ENCODE measurements at regions not wholly inside any gene's neighbourhood (a gene's known extent, or its start where the extent isn't known, plus 50 kb on each side); places are given as distances from the start of the nearest gene placed in this dataset.

GRCh38 chr4:38464328-38464727 is 199.7 kb upstream of the KLF3 start:
- Histone ChIP-seq H3K79me2 (ENCODE audit: control insufficient read depth in 1 of 2, insufficient read depth in 2 of 2, low read length in 2 of 2) (no peaks in the 10 kb centered on the region), H2AFZ (ENCODE audit: low read length) (no peak overlapping the region), H3K23me2 (ENCODE audit: low read depth, low read length) (no peaks in the 10 kb centered on the region), H2BK15ac (ENCODE audit: low read length) (no peak overlapping the region), H3K9ac (replicated peaks in 1 of 4; ENCODE audit: extremely low read depth in 1 of 4, low read depth in 3 of 4, low read length in 3 of 4) (no peak overlapping the region), H2BK120ac (replicated peaks; ENCODE audit: low read depth, low read length) (no peak overlapping the region), H3K27me3 (replicated peaks in 1 of 4; ENCODE audit: control insufficient read depth in 3 of 4, extremely low read depth in 1 of 4, insufficient read depth in 3 of 4, low read length in 3 of 4) (no peaks in the 10 kb centered on the region), H3K18ac (ENCODE audit: extremely low read depth, low read length) (no peak overlapping the region), H4K91ac (replicated peaks; ENCODE audit: insufficient read length, low read length) (no peak overlapping the region), H3K23ac (ENCODE audit: insufficient read length) (no peak overlapping the region), H3K14ac (ENCODE audit: insufficient read length) (no peak overlapping the region), H2BK12ac (ENCODE audit: low read depth, low read length) (no peak overlapping the region), H2BK5ac (ENCODE audit: low read depth, low read length) (no peak overlapping the region), H3K79me1 (ENCODE audit: low read depth, low read length) (no peaks in the 10 kb centered on the region), H3K4me2 (ENCODE audit: insufficient read depth in 1 of 2, low read depth in 2 of 2, low read length in 2 of 2) (no peak overlapping the region), H3K4me3 (ENCODE audit: extremely low read depth in 1 of 4, insufficient read depth in 2 of 4, low read depth in 3 of 4, low read length in 4 of 4) (no peak overlapping the region), H3K36me3 (ENCODE audit: control insufficient read depth in 2 of 4, insufficient read depth in 4 of 4, low read length in 3 of 4) (no peaks in the 10 kb centered on the region), H4K20me1 (replicated peaks in 1 of 2; ENCODE audit: control insufficient read depth in 1 of 2, insufficient read depth in 2 of 2, low read length in 2 of 2) (no peaks in the 10 kb centered on the region), H2BK20ac (ENCODE audit: low read length) (no peak overlapping the region), H3K4ac (replicated peaks; ENCODE audit: insufficient read length, low read depth, low read length) (no peak overlapping the region), H3K4me1 (replicated peaks in 1 of 4; ENCODE audit: control insufficient read depth in 3 of 4, insufficient read depth in 4 of 4, low read length in 3 of 4) (no peaks in the 10 kb centered on the region; a peak in 1 of 7 replicates), H4K8ac (ENCODE audit: extremely low read depth, insufficient read depth, low read length) (no peak overlapping the region), H3K27ac (ENCODE audit: low read depth, low read length) (no peak overlapping the region), H2AK5ac (ENCODE audit: low read depth, low read length) (no peak overlapping the region), H3K9me3 (ENCODE audit: insufficient read depth in 2 of 2, low read depth in 1 of 2, low read length in 1 of 2) (peaks cover 6 to 12% of the 10 kb centered on the region in 2 experiments; a peak in 3 of 4 replicates), H4K5ac (ENCODE audit: insufficient read length, low read depth, low read length) (no peak overlapping the region), H3K56ac (replicated peaks; ENCODE audit: insufficient read length, low read depth, low read length) (no peak overlapping the region)
- FAIRE-seq (no peak), DNase-seq (ENCODE audit: low read depth in 1 of 2, low spot score in 2 of 2) (no peak)
- CTCF ChIA-PET (ENCODE audit: partially characterized antibody), result no interaction called here
- POLR2A ChIA-PET (ENCODE audit: partially characterized antibody), result no interaction called here
- 86% methylated on average over 4 of the region's 4 CpGs; no CpG with 5 or more reads in 1 of the 2 experiments for WGBS, 2 experiments (ENCODE audit: extremely low coverage in 1 of 2, insufficient coverage in 1 of 2, insufficient read length in 1 of 2, insufficient replicate concordance in 2 of 2, low coverage in 1 of 2, low lambda C conversion rate in 2 of 2, missing lambda C conversion rate in 1 of 2)
- TF ChIP-seq, protein P1, sequence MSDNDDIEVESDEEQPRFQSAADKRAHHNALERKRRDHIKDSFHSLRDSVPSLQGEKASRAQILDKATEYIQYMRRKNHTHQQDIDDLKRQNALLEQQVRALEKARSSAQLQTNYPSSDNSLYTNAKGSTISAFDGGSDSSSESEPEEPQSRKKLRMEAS (IDR thresholded peaks at IDR 0.05), result no peak
- TF ChIP-seq POU5F1 (IDR thresholded peaks at IDR 0.05; ENCODE audit: low read depth, low read length), result no peak
- TF ChIP-seq CHD2 (IDR thresholded peaks at IDR 0.05; ENCODE audit: low read length), result no peak
